ENCODE measurements at regions not wholly inside any gene's neighbourhood (a gene's known extent, or its start where the extent isn't known, plus 50 kb on each side); places are given as distances from the start of the nearest gene placed in this dataset.
"Not testable (repeated sequence)": the region's sequence is repeated elsewhere in the genome, so short reads cannot be mapped to it uniquely, and the experiment has no call there.

DNA sequence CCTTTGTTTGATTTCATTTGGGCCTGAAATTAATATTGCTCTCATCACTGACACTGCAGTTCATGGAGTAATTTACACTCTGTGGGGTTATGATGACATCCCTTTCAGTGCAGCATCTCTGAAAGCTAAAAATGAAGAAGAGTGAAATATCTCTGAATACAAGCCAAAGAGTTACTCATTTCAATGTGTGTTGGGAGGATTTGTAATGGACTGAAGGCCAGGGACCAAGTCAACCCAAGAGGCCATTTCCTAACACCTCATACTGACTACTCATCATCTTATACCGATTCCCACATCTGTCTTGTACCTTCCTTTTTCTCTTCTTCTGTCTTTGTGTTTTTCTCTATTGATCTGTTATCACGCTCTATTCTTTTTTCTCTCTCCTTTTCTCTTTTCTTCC lies 374.4 kb upstream of the FRG1 start:
- DNase-seq; ATAC-seq; H3K27me3 ChIP-seq; H3K9me3 ChIP-seq; H3K4me1 ChIP-seq; H3K4me3 ChIP-seq; H3K36me3 ChIP-seq; intact Hi-C loops (cut with DNase I): not testable (repeated sequence)
- H3K27ac ChIP-seq, result peak overlapping the region in 1 of 10 donors; percentile 62
- WGBS, 2 donors, result 89% methylated on average over 2 of the region's 2 CpGs

DNA sequence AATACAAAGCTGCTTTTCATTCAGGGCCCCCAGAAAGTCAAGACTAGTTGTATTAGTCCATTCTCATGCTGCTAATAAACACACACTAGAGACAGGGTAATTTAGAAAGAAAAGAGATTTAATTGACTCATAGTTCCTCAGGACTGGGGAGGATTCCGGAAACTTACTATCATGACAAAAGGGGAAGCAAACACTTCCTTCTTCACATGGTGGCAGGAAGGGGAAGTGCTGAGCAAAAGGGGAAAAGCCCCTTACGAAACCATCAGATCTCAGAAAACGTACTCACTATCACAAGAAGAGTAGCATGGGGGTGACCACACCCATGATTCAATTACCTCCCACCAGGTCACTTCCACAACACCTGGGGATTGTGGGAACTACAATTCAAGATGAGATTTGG lies 373.8 kb upstream of the FRG1 start:
- intact Hi-C loops (cut with DNase I); H3K27me3 ChIP-seq; H3K4me3 ChIP-seq; H3K36me3 ChIP-seq; H3K4me1 ChIP-seq; H3K9me3 ChIP-seq: not testable (repeated sequence)
- H3K27ac ChIP-seq, result peak overlapping the region in 1 of 10 donors; percentile 62
- WGBS, 2 donors, result 56 to 80% methylated on average over 3 of the region's 3 CpGs
- DNase-seq (peak in 1 of 2 donors; percentile 4), ATAC-seq (peak in 3 of 8 donors; percentile 24 to 51 (median 25))

DNA sequence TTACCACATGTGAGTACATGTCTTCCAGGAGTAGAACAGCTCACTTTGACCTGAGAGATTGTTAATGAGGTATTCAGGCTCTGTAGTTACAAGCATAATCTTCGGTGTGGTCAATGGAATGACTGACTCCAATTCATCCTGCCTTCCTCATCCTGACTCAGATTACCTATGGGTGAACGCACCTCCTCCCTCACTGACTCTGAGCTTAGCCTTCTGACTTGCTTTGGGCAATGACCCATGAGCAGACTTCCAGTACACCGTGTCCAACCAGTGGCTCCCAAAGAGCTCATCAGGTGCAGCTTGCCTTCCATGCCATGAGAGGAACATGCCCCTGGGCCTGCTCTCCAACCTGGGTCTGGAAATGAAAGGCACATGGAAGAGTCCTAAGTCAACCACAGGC lies 361.0 kb upstream of the FRG1 start:
- H3K27ac ChIP-seq; H3K4me1 ChIP-seq; H3K27me3 ChIP-seq; ATAC-seq; H3K36me3 ChIP-seq; H3K4me3 ChIP-seq; H3K9me3 ChIP-seq; intact Hi-C loops (cut with DNase I); DNase-seq: not testable (repeated sequence)
- 87 to 94% methylated on average over 3 of the region's 3 CpGs for WGBS, 2 donors

DNA sequence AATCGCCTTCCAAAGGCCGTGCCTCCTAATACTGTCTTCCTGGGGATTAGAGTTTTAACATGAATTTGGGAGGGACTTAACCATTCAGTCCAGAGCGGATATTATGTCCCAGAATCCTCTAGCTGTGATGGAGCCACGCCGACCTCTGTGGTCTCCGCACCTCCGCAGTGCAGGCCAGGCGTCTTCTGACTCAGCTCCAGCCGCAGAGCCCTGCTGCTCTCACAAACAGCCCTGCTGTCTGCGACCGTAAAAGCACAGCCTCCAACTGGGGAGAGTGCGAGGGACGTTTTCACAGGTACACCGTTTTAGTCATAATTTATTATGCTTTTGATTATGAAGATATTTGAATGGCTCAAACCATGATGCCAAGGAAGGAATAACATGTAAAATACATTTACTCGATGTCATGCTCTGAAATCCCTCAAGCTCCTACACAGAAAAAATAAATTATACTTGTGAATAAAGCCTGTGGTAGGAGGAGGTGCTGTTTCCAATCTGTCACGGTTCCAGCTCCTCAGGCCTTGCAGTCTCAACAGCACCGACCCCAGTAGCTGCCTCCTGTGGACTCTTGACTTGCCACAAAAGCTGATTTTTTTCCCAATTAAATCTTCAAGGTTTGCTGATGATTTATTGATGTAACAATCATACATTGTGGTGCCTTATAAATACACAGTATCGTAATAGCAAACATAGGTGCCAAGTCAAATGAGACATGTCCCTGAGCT lies 353.6 kb upstream of the FRG1 start:
- WGBS, 2 donors, result 80 to 83% methylated on average over 18 of the region's 18 CpGs
- H3K27me3 ChIP-seq; DNase-seq; H3K4me3 ChIP-seq; intact Hi-C loops (cut with DNase I); H3K27ac ChIP-seq; H3K4me1 ChIP-seq; ATAC-seq; H3K9me3 ChIP-seq; H3K36me3 ChIP-seq: not testable (repeated sequence)

DNA sequence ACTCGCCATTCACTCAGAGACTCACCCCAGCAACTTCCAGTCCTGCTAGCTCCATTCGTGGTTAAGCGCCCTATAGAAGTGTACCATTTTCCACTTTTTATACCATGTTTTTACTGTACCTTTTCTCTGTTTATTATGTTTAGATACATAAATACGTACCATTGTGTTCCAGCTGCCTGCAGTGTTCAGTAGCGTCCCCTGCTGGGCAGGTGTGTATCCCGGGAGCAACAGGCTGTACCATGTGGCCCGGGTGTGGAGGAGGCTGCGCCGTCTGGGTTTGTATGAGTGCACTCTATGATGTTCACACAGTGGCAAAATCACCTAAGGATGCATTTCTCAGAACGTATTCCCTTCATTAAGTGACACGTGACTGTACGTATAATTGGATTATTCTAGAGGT lies 351.5 kb upstream of the FRG1 start:
- H3K4me3 ChIP-seq; H3K27ac ChIP-seq; H3K9me3 ChIP-seq; H3K4me1 ChIP-seq; intact Hi-C loops (cut with DNase I); H3K36me3 ChIP-seq; ATAC-seq; H3K27me3 ChIP-seq; DNase-seq: not testable (repeated sequence)
- WGBS, 2 donors, result 92 to 97% methylated on average over 12 of the region's 12 CpGs

DNA sequence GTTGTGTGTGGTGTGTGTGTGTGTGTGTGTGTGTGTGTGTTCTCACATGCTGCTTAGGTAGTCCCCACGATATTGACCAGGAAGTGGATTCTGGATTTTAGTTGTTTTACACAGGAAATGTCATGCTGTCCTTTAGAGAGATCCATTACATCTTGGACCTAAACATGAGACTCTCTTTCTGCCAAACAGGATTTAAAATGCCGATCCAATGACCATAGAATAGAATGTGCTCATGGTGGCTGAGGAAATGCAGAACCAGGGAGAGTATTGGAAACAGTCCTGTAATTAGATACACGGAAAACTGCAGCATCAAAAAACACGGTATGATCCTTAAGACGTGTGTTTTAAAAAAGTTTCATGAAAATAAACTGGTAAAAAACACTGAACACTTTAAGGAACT lies 347.8 kb upstream of the FRG1 start:
- H3K4me1 ChIP-seq, result no peaks in the 10 kb centered on the region
- ATAC-seq (no peak), DNase-seq (no peak)
- no peak overlapping the region for H3K4me3 ChIP-seq
- no peaks in the 10 kb centered on the region for H3K27me3 ChIP-seq
- no peak overlapping the region for H3K27ac ChIP-seq
- intact Hi-C loops (cut with DNase I), result no loop called here
- 80 to 81% methylated on average over 5 of the region's 5 CpGs for WGBS, 2 donors
- peaks cover 0 to 2% (median 0%) of the 10 kb centered on the region in 11 donors for H3K9me3 ChIP-seq
- TF ChIP-seq, protein P1, sequence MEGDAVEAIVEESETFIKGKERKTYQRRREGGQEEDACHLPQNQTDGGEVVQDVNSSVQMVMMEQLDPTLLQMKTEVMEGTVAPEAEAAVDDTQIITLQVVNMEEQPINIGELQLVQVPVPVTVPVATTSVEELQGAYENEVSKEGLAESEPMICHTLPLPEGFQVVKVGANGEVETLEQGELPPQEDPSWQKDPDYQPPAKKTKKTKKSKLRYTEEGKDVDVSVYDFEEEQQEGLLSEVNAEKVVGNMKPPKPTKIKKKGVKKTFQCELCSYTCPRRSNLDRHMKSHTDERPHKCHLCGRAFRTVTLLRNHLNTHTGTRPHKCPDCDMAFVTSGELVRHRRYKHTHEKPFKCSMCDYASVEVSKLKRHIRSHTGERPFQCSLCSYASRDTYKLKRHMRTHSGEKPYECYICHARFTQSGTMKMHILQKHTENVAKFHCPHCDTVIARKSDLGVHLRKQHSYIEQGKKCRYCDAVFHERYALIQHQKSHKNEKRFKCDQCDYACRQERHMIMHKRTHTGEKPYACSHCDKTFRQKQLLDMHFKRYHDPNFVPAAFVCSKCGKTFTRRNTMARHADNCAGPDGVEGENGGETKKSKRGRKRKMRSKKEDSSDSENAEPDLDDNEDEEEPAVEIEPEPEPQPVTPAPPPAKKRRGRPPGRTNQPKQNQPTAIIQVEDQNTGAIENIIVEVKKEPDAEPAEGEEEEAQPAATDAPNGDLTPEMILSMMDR (IDR thresholded peaks at IDR 0.05), result no peak
- H3K36me3 ChIP-seq, result no peaks in the 10 kb centered on the region

DNA sequence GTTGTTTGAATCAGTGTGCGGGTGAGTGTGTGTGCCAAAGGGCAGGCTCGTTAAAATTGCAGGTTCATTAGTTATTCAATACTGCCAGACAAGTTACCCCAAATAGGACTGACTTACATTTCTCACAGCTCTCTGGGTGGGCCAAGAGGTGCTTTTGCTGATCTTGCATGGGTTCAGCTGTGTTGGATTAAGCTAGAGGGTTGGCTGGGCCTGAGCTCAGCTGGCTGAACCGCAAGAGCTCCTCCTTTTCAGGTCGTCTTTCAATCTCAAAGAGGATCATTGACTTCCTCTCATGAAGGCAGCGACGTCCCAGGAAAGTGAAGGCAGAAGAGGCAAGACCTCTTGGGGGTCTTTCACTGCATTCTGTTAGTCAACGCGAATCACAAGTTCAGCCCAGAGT lies 343.3 kb upstream of the FRG1 start:
- peaks cover 0 to 5% (median 0%) of the 10 kb centered on the region in 7 donors for H3K27me3 ChIP-seq
- no peaks in the 10 kb centered on the region for H3K36me3 ChIP-seq
- no peak overlapping the region for H3K4me3 ChIP-seq
- intact Hi-C loops (cut with DNase I), result no loop called here
- ATAC-seq (no peak), DNase-seq (no peak)
- H3K9me3 ChIP-seq, result no peaks in the 10 kb centered on the region
- H3K4me1 ChIP-seq, result no peaks in the 10 kb centered on the region
- 76 to 78% methylated on average over 8 of the region's 8 CpGs for WGBS, 2 donors
- TF ChIP-seq, protein P1 (IDR thresholded peaks at IDR 0.05), result no peak
- no peak overlapping the region for H3K27ac ChIP-seq
